ENCODE measurements at regions not wholly inside any gene's neighbourhood (a gene's known extent, or its start where the extent isn't known, plus 50 kb on each side); places are given as distances from the start of the nearest gene placed in this dataset.
A peak's percentile ranks its signal among the peaks of the same experiment; 100 is the strongest.

DNA sequence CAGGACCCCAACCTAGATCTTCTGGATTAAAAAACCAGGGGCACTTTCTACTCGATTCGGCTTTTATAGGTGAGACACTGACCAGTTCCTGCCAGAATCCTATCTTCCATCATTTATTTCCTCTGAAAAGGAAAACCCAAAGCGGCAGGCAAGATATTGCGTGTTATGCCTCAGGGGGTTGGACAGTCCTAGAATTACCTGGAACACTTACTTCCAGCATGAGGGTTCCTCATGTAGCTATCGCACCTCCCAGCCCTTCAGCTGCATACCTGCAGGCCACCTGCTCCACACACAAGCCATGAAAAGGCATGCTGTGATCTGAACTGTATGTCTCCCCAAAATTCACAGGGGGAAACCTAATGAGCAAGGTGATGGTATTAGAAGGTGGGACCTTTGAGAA, 58.3 kb upstream of the DLG1 start:
- DNase-seq = no peak
- no peak for TF ChIP-seq CTCF (IDR thresholded peaks at IDR 0.05; ENCODE audit: partially characterized antibody, unreplicated experiment)
- peaks cover 24% of the 10 kb centered on the region for H3K36me3 Mint-ChIP-seq (ENCODE audit: unreplicated experiment)
- no peak overlapping the region for H3K27ac Mint-ChIP-seq (ENCODE audit: unreplicated experiment)
- H3K27me3 Mint-ChIP-seq (ENCODE audit: unreplicated experiment) = peaks cover 5% of the 10 kb centered on the region
- peaks cover 27% of the 10 kb centered on the region for H3K4me1 Mint-ChIP-seq (ENCODE audit: low read depth, unreplicated experiment)
- no peak overlapping the region for H3K4me3 Mint-ChIP-seq (ENCODE audit: unreplicated experiment)
- peaks cover 18% of the 10 kb centered on the region for H3K9me3 Mint-ChIP-seq (ENCODE audit: unreplicated experiment)

DNA sequence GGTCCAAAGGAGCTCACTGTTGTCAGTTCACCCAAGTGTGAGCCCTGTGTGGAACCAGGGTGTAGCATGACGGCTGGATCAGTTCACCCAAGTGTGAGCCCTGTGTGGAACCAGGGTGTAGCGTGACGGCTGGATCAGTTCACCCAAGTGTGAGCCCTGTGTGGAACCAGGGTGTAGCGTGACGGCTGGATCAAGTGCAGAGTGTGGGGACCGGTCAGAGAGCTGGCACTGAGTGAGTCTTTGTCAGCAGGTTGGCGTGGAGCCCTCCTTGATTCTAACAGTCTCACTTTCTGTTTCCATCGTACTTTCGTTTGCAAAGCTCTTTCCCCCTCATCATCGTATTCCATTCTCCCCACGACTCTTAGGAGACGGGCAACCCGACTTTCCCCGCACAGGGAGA, 57.9 kb upstream of the DLG1 start:
- Mint-ChIP-seq H3K9me3 (ENCODE audit: unreplicated experiment) (peaks cover 15% of the 10 kb centered on the region), H3K27ac (ENCODE audit: unreplicated experiment) (no peak overlapping the region), H3K27me3 (ENCODE audit: unreplicated experiment) (peaks cover 6% of the 10 kb centered on the region), H3K36me3 (ENCODE audit: unreplicated experiment) (peaks cover 22% of the 10 kb centered on the region), H3K4me1 (ENCODE audit: low read depth, unreplicated experiment) (peaks cover 27% of the 10 kb centered on the region), H3K4me3 (ENCODE audit: unreplicated experiment) (no peak overlapping the region)
- no peak for TF ChIP-seq CTCF (IDR thresholded peaks at IDR 0.05; ENCODE audit: partially characterized antibody, unreplicated experiment)
- DNase-seq = no peak

GRCh38 chr3:197355713-197356112, 57.3 kb upstream of the DLG1 start:
- no peak for DNase-seq
- Mint-ChIP-seq H3K27me3 (ENCODE audit: unreplicated experiment) (peaks cover 7% of the 10 kb centered on the region), H3K4me1 (ENCODE audit: low read depth, unreplicated experiment) (peaks cover 27% of the 10 kb centered on the region), H3K9me3 (ENCODE audit: unreplicated experiment) (peaks cover 14% of the 10 kb centered on the region), H3K27ac (ENCODE audit: unreplicated experiment) (peak overlapping the region; percentile 41), H3K36me3 (ENCODE audit: unreplicated experiment) (peaks cover 17% of the 10 kb centered on the region), H3K4me3 (ENCODE audit: unreplicated experiment) (peak overlapping the region; percentile 46)
- TF ChIP-seq CTCF (IDR thresholded peaks at IDR 0.05; ENCODE audit: partially characterized antibody, unreplicated experiment) = no peak

DNA sequence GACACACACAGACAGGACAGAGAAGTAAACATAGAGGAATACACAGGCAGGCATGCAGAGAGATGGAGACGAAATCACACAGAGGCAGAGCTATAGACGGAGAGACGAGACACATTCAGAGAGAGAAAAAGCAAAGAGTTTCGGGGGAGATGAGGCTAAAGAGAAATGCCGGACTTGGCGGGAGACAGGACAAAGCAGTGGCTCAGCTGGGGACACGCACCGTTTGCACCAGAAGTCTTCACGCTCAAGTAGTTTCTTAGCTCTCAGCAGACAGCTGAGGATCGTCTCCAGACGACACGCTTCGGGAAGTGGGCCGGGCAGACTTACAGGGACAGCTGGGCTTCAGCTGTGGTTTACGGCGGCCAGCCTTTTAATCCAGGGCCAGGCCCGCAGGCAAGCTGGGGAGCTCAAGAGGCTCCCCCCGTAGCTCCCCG, 56.2 kb upstream of the DLG1 start:
- peak overlapping the region; percentile 69 for H3K4me3 Mint-ChIP-seq (ENCODE audit: unreplicated experiment)
- H3K9me3 Mint-ChIP-seq (ENCODE audit: unreplicated experiment) = peaks cover 12% of the 10 kb centered on the region
- H3K27me3 Mint-ChIP-seq (ENCODE audit: unreplicated experiment) = peaks cover 7% of the 10 kb centered on the region
- no peak for TF ChIP-seq CTCF (IDR thresholded peaks at IDR 0.05; ENCODE audit: partially characterized antibody, unreplicated experiment)
- peaks cover 10% of the 10 kb centered on the region for H3K36me3 Mint-ChIP-seq (ENCODE audit: unreplicated experiment)
- peak; percentile 71 for DNase-seq
- H3K4me1 Mint-ChIP-seq (ENCODE audit: low read depth, unreplicated experiment) = peaks cover 27% of the 10 kb centered on the region
- peak overlapping the region; percentile 78 for H3K27ac Mint-ChIP-seq (ENCODE audit: unreplicated experiment)

GRCh38 chr3:197353867-197354567, 55.6 kb upstream of the DLG1 start:
- H3K9me3 Mint-ChIP-seq (ENCODE audit: unreplicated experiment) = peaks cover 12% of the 10 kb centered on the region
- peaks cover 7% of the 10 kb centered on the region for H3K27me3 Mint-ChIP-seq (ENCODE audit: unreplicated experiment)
- peak overlapping the region; percentile 69 for H3K4me3 Mint-ChIP-seq (ENCODE audit: unreplicated experiment)
- peak overlapping the region; percentile 78 for H3K27ac Mint-ChIP-seq (ENCODE audit: unreplicated experiment)
- DNase-seq = no peak
- H3K4me1 Mint-ChIP-seq (ENCODE audit: low read depth, unreplicated experiment) = peaks cover 27% of the 10 kb centered on the region
- no peak for TF ChIP-seq CTCF (IDR thresholded peaks at IDR 0.05; ENCODE audit: partially characterized antibody, unreplicated experiment)
- peaks cover 5% of the 10 kb centered on the region for H3K36me3 Mint-ChIP-seq (ENCODE audit: unreplicated experiment)

All from glutamatergic neuron (in vitro differentiated cells).